ENCODE measurements at regions not wholly inside any gene's neighbourhood (a gene's known extent, or its start where the extent isn't known, plus 50 kb on each side); places are given as distances from the start of the nearest gene placed in this dataset.

- Histone ChIP-seq H3K4me1 (no peaks in the 10 kb centered on the region), H3K36me3 (no peaks in the 10 kb centered on the region), H3K4me3 (no peak overlapping the region), H3K9me3 (no peaks in the 10 kb centered on the region), H3K27ac (no peak overlapping the region), H3K27me3 (no peaks in the 10 kb centered on the region), H3K9ac (ENCODE audit: low read depth in 2 of 2, low read length in 2 of 2) (no peak overlapping the region)
- DNase-seq: no peak
- intact Hi-C loops (cut with DNase I): no loop called here
- TF ChIP-seq, protein P1, sequence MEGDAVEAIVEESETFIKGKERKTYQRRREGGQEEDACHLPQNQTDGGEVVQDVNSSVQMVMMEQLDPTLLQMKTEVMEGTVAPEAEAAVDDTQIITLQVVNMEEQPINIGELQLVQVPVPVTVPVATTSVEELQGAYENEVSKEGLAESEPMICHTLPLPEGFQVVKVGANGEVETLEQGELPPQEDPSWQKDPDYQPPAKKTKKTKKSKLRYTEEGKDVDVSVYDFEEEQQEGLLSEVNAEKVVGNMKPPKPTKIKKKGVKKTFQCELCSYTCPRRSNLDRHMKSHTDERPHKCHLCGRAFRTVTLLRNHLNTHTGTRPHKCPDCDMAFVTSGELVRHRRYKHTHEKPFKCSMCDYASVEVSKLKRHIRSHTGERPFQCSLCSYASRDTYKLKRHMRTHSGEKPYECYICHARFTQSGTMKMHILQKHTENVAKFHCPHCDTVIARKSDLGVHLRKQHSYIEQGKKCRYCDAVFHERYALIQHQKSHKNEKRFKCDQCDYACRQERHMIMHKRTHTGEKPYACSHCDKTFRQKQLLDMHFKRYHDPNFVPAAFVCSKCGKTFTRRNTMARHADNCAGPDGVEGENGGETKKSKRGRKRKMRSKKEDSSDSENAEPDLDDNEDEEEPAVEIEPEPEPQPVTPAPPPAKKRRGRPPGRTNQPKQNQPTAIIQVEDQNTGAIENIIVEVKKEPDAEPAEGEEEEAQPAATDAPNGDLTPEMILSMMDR (IDR thresholded peaks at IDR 0.05): no peak
These were observed 141.0 kb downstream of the CMPK2 start for GRCh38 chr2:6724605-6725140.

DNA sequence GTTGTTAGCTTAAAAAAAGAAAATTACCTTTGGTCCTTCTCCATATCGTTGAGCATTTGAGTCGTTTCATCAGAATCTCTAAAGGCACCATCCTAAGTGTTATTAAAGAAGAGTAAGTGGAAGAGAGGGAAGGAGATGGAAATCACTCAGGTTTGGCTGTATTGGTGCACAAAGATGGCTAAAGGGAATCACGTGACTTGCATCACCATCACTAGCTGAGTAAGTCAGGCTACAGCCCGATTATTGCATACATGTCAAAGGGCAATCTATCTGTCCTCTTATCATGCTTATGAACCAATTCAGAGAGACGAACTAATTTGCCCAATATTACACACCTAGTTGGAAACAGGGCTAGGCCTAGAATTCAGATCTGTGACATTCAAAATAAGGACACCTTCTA is 137.6 kb downstream of the CMPK2 start:
- Histone ChIP-seq H3K27ac (no peak overlapping the region), H3K27me3 (no peaks in the 10 kb centered on the region), H3K9me3 (no peaks in the 10 kb centered on the region), H3K9ac (ENCODE audit: low read depth in 2 of 2, low read length in 2 of 2) (no peak overlapping the region), H3K4me3 (no peak overlapping the region), H3K36me3 (no peaks in the 10 kb centered on the region), H3K4me1 (no peaks in the 10 kb centered on the region)
- TF ChIP-seq, protein P1 (IDR thresholded peaks at IDR 0.05): no peak
- no peak for DNase-seq
- intact Hi-C loops (cut with DNase I): no loop called here

GRCh38 chr2:6730003-6730402 is 135.7 kb downstream of the CMPK2 start:
- no peak overlapping the region for H3K9ac ChIP-seq (ENCODE audit: low read depth in 2 of 2, low read length in 2 of 2)
- TF ChIP-seq, protein P1 (IDR thresholded peaks at IDR 0.05): no peak
- H3K27ac ChIP-seq: no peak overlapping the region
- no peaks in the 10 kb centered on the region for H3K9me3 ChIP-seq
- no peaks in the 10 kb centered on the region for H3K27me3 ChIP-seq
- DNase-seq: no peak
- intact Hi-C loops (cut with DNase I): no loop called here
- no peaks in the 10 kb centered on the region for H3K36me3 ChIP-seq
- no peak overlapping the region for H3K4me3 ChIP-seq
- H3K4me1 ChIP-seq: no peaks in the 10 kb centered on the region

GRCh38 chr2:6730649-6731532 is 134.8 kb downstream of the CMPK2 start:
- Histone ChIP-seq H3K27me3 (no peaks in the 10 kb centered on the region), H3K9me3 (no peaks in the 10 kb centered on the region), H3K9ac (ENCODE audit: low read depth in 2 of 2, low read length in 2 of 2) (no peak overlapping the region), H3K27ac (no peak overlapping the region), H3K4me3 (no peak overlapping the region), H3K36me3 (no peaks in the 10 kb centered on the region), H3K4me1 (no peaks in the 10 kb centered on the region)
- TF ChIP-seq, protein P1 (IDR thresholded peaks at IDR 0.05): no peak
- no peak for DNase-seq
- intact Hi-C loops (cut with DNase I): no loop called here

DNA sequence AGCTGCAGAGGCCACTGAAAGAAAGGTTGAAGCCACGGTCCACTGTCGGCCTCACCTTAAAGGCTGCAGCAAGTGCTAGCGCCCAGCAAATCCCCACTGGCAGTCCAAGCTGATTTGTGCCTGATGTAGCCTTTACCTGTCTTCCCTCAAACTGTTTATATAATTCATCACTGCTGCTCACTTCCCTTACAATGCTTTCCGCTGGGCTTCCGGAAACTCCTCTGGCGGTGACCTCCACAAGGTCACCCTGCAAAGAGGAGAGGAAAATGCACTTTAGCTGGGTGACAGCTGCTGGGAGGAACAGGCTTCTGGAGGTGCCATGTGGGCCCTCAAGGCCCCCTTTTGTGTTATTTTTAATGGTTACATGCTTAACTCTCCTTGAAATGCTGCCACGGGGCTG is 126.2 kb downstream of the CMPK2 start:
- Histone ChIP-seq H3K36me3 (no peaks in the 10 kb centered on the region), H3K27me3 (no peaks in the 10 kb centered on the region), H3K9ac (ENCODE audit: low read depth in 2 of 2, low read length in 2 of 2) (no peak overlapping the region), H3K27ac (no peak overlapping the region), H3K4me3 (no peak overlapping the region), H3K9me3 (no peaks in the 10 kb centered on the region), H3K4me1 (no peaks in the 10 kb centered on the region)
- no peak for DNase-seq
- intact Hi-C loops (cut with DNase I): no loop called here
- TF ChIP-seq, protein P1 (IDR thresholded peaks at IDR 0.05): no peak
